ENCODE measurements at regions not wholly inside any gene's neighbourhood (a gene's known extent, or its start where the extent isn't known, plus 50 kb on each side); places are given as distances from the start of the nearest gene placed in this dataset.
"Not testable (repeated sequence)": the region's sequence is repeated elsewhere in the genome, so short reads cannot be mapped to it uniquely, and the experiment has no call there.

GRCh38 chr10:20485554-20485953 lies 411.6 kb downstream of the NEBL start:
- no peak for DNase-seq

- DNase-seq: no peak
Measured at GRCh38 chr10:20481054-20481453, 416.1 kb downstream of the NEBL start.

- DNase-seq: not testable (repeated sequence)
Measured at GRCh38 chr10:20480575-20480974, 416.5 kb downstream of the NEBL start.

- DNase-seq: no peak
Measured at GRCh38 chr10:20474064-20474463, 423.0 kb downstream of the NEBL start.

GRCh38 chr10:20473023-20473760 lies 423.9 kb downstream of the NEBL start:
- no peak for DNase-seq

DNA sequence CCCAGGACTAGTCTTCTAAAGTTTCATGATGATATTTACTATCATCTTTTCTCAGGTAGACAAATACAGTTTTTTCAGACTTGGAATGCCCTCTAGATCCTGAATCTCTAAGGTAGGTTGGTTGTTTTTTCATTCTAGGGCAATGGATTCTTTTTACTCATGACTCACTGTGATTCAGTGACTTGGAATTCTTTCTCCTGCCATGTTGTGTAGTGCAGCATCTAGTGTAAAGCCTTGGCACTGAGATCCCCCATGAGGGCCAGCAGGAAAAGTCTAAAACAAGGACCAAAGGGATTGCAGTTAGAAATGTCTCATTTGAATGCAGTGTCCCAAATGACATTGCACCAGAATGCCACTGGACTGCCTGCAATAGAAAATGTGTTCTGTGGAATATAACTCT lies 430.4 kb downstream of the NEBL start:
- DNase-seq: no peak

DNA sequence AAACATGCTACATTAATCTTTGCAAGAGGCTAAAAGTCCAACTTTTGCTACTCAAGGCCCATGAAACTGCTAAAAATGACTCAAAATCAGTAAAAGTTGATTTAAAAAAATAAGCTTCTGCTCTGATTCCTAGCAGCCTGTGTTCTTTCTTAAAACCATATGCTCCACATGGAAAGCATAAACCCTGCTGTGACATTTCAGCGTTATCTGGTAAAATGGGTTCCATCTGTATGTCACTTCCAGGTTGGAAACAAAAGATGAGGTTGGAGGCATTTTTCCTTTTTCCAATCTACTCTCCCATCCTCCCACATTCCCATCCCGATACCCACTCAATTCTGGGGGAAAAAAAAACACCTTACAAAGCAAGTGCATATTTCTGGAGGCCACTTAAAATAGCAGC lies 439.5 kb downstream of the NEBL start:
- DNase-seq: no peak

DNA sequence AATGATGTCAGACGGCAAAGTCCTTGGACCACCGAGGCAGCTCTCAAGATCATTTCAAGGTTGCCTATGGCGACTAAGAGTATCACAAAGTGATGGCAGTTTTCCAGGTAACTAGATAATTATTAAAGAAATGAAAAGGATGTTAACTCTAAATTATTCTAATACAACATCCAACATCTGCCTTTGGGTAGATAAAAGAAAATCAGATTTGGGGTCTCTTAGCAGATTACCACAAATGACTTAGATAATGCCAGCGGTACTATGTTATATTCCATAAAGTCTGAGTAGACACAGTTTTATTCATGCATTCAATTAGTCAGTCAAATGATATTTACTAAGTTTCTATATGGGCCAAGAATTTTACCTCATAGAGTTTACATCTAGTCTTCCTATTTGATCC lies 441.3 kb downstream of the NEBL start:
- DNase-seq: no peak

- DNase-seq: no peak
Measured at GRCh38 chr10:20454331-20454730, 442.8 kb downstream of the NEBL start.

GRCh38 chr10:20446561-20447193 lies 450.4 kb downstream of the NEBL start:
- no peak for DNase-seq

DNA sequence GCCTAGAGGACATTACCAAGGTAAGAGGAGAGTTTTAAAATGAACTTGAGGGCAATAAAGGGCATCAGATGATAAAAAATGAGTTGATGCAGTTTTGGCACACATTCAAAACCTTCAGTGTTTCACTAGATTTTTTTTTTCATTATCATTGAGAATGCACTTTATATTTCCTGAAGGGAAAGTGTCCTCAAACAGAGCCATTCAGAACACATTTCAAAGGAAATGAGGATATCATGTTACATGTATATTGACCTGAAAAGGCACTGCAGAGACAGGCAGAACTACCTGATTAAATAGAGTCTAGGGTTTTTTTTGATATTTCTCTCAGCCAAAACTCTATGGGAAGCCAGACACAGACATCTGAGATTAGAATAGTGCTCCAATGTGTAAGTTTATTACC lies 454.0 kb downstream of the NEBL start:
- no peak for DNase-seq

- DNase-seq: no peak
Measured at GRCh38 chr10:20429742-20430141, 467.4 kb downstream of the NEBL start.

- no peak for DNase-seq
Measured at GRCh38 chr10:20427821-20428220, 469.3 kb downstream of the NEBL start.

- no peak for DNase-seq
Measured at GRCh38 chr10:20418286-20418685, 478.8 kb downstream of the NEBL start.

DNA sequence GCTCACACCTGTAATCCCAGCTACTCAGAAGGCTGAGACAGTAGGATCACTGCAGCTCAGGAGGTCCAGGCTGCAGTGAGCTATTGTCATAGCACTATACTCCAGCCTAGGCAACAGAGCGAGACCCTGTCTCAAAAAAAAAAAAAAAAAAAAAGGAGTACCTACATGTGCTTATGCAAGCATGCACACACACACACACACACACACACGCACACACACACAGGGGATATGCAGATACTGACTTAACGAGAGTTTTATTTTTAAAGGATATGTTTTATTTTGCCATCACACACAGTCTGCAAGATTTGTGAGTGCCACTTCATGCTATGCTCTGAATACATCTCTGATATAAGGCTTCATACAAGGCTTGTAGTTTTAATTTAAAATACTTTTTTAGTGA lies 479.3 kb downstream of the NEBL start:
- DNase-seq: no peak

DNA sequence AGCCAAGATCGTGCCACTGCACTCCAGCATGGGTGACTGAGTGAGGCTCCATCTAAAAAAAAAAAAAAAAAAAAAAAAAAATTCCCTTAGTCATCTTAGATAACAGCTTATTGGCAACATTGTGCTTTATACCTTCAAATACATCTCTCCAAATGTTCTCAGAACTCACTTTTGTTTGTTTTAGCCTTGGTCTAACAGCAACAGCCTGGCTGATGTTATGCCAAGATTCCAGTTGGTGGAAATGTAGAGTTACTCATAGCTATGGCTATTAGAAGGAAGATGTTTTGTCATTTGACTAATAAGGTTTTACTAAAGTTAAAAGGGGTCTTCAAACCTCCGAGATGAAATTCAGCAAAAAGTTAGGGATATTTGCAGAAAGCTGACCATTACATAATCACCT lies 481.4 kb downstream of the NEBL start:
- DNase-seq: no peak

- no peak for DNase-seq
Measured at GRCh38 chr10:20407357-20407756, 489.8 kb downstream of the NEBL start.

GRCh38 chr10:20406281-20407104 lies 490.6 kb downstream of the NEBL start:
- no peak for DNase-seq

DNA sequence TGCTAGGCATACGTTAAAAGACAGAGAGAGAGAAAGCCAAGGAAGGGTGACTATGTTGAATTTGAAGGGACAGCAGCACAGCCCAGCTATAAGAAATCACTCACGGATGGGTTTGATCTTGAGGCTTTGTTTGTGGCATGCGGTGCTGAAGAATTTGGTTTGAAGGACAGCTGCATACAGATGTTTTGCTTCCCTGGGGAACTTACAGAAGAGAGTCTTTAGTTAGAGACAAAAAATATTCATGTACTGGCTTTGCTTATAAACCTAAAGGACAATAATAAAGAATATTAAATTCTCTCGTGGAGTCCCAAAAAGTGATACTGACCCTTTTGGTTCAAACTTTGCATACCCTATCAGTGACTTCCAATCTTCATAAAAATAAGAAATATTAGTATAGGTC lies 491.4 kb downstream of the NEBL start:
- DNase-seq: no peak

- no peak for DNase-seq
Measured at GRCh38 chr10:20405050-20405449, 492.1 kb downstream of the NEBL start.

GRCh38 chr10:20399772-20400171 lies 497.3 kb downstream of the NEBL start:
- DNase-seq: no peak

GRCh38 chr10:20396701-20397100 lies 500.4 kb downstream of the NEBL start:
- no peak for DNase-seq

DNA sequence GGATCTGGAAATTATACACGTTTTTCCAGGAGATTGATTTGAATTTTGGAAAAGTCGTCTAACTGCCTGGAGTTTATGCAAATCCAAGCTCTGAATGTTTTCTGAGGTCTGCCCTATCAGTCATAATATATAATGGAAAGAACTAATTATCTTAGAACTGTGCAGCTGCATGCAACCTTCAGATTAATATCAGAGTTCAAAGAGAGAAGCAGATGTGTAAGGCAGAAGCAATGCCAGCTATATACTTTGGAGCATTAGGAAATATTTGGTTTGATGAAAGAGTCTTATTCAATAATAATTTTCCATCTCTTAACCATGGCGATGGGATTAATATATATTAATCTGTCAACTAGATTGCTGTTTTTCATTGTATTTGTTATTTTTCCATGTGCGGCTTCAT lies 500.9 kb downstream of the NEBL start:
- no peak for DNase-seq

DNA sequence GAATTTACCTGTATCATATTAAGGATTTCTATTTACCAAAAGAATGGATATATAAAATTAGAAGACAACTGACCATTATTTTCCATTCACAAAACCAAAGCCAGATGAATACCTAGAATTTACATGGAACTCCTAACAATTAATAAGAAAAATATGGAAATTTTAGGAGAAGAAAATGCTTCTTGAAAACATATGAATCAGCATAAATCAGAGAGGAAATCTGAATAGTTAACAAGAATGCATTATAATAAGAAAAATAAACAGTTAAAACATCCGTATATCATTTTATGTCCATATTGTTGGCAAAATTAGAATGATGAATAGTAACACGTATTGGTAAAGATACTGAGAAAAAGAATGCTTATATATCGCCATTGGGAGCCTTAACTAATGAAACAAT lies 505.5 kb downstream of the NEBL start:
- no peak for DNase-seq

Measured in hematopoietic multipotent progenitor cell treated with erythropoietin and hydrocortisone succinate and interleukin-3 and kit ligand, for 8 days (in vitro differentiated cells).